AG04450 (cell line): ENCODE measurements at regions not wholly inside any gene's neighbourhood (a gene's known extent, or its start where the extent isn't known, plus 50 kb on each side); places are given as distances from the start of the nearest gene placed in this dataset.

Experiments used
- CTCF ChIA-PET: fragments of 300-600, 350-600 bp; formaldehyde crosslinking; extraction: SDS; loops from one replicate; lab custom pipeline; 2022; ENCODE audit warnings: antibody characterized with exemption, inconsistent platforms; lab: Charles Lee
- POLR2A ChIA-PET: fragments of 350-600 bp; formaldehyde crosslinking; extraction: SDS; loops from one replicate; lab custom pipeline; 2021; ENCODE audit warnings: antibody characterized with exemption, inconsistent platforms; lab: Yijun Ruan, JAX
- DNase-seq: peaks from one replicate; pipeline ENCODE4 v3.0.0-alpha.2; 2011; ENCODE audit warnings: low read depth, low spot score
- H3K27ac ChIP-seq: one replicate; pipeline ENCODE4 v1.5.1; 2012; ENCODE audit warnings: low read depth, low read length, control low read depth
- H3K27me3 ChIP-seq: one replicate; pipeline ENCODE4 v1.6.0; 2012; ENCODE audit warnings: low read length; ENCODE audit not compliant: control insufficient read depth, insufficient read depth
- H3K4me3 ChIP-seq: 2 replicates; pipeline ENCODE4 v1.5.1; 2011; ENCODE audit warnings: mild to moderate bottlenecking, low read depth, low read length, control low read depth
- H3K9me3 ChIP-seq: 2 replicates; pipeline ENCODE4 v1.5.1; 2012; ENCODE audit warnings: low read length; ENCODE audit not compliant: control insufficient read depth, insufficient read depth
- CTCF ChIP-seq: IDR thresholded peaks from 2 replicates; pipeline ENCODE4 v1.5.1; 2011; ENCODE audit warnings: low read depth, low read length, control low read depth, inconsistent platforms

- ChIA-PET POLR2A (no interaction called here), CTCF (interaction anchor here (0.8 to 3.1 kb wide), 4 partner anchors 10 to 226 kb away, joined by 3 to 14 read pairs (median 6); no protein-coding TSS in a partner anchor)
- DNase-seq, result no peak
- Histone ChIP-seq H3K27ac (no peak overlapping the region), H3K9me3 (no peaks in the 10 kb centered on the region; the same call in 1 of the 2 replicates), H3K4me3 (no peak overlapping the region), H3K27me3 (peaks cover 34% of the 10 kb centered on the region)
- no peak for TF ChIP-seq CTCF
These were observed 62.1 kb upstream of the TEKT1 start for GRCh38 chr17:6893382-6894205.

- TF ChIP-seq CTCF, result peak; percentile 36
- Histone ChIP-seq H3K9me3 (no peaks in the 10 kb centered on the region; the same call in 1 of the 2 replicates), H3K4me3 (no peak overlapping the region), H3K27ac (no peak overlapping the region), H3K27me3 (peaks cover 34% of the 10 kb centered on the region)
- POLR2A ChIA-PET, result no interaction called here
- CTCF ChIA-PET, result interaction anchor here (0.8 to 3.1 kb wide), 3 partner anchors 17 to 226 kb away, joined by 4 to 14 read pairs (median 9); no protein-coding TSS in a partner anchor
- DNase-seq, result no peak
These were observed 62.6 kb upstream of the TEKT1 start for GRCh38 chr17:6894206-6894528.

- TF ChIP-seq CTCF, result no peak
- no peak overlapping the region for H3K27ac ChIP-seq
- no peaks in the 10 kb centered on the region for H3K9me3 ChIP-seq
- ChIA-PET POLR2A (no interaction called here), CTCF (no interaction called here)
- no peak overlapping the region for H3K4me3 ChIP-seq
- no peak for DNase-seq
- peaks cover 4% of the 10 kb centered on the region for H3K27me3 ChIP-seq
These were observed 69.6 kb upstream of the TEKT1 start for GRCh38 chr17:6901086-6901485.

- no peak for DNase-seq
These were observed 71.9 kb upstream of the TEKT1 start for GRCh38 chr17:6903326-6903900.

More at GRCh38 chr17:6903326-6903900, 71.9 kb upstream of the TEKT1 start:
- H3K27ac ChIP-seq, result no peak overlapping the region
- no peak overlapping the region for H3K4me3 ChIP-seq
- no peaks in the 10 kb centered on the region for H3K9me3 ChIP-seq
- TF ChIP-seq CTCF, result no peak
- ChIA-PET CTCF (interaction anchor here (0.9 to 1.4 kb wide), 6 partner anchors 10 to 101 kb away, joined by 3 to 8 read pairs (median 4); no protein-coding TSS in a partner anchor), POLR2A (no interaction called here)
- no peaks in the 10 kb centered on the region for H3K27me3 ChIP-seq
